Astrocyte of the cerebellum (primary cell): ENCODE measurements at regions not wholly inside any gene's neighbourhood (a gene's known extent, or its start where the extent isn't known, plus 50 kb on each side); places are given as distances from the start of the nearest gene placed in this dataset.

Experiments
- DNase-seq: peaks from one replicate; pipeline ENCODE4 v3.0.0-alpha.2; 2011; ENCODE audit warnings: low read depth
- H3K4me3 ChIP-seq: 2 replicates; pipeline ENCODE4 v1.5.1; 2011; ENCODE audit warnings: mild to moderate bottlenecking, low read depth, low read length, moderate library complexity
- CTCF ChIP-seq: IDR thresholded peaks from 2 replicates; pipeline ENCODE4 v1.5.1; 2012; ENCODE audit warnings: low read length, low read depth, moderate library complexity, mild to moderate bottlenecking; ENCODE audit errors: missing control alignments
- in situ Hi-C: cut with HindIII; loops from 2 replicates; pipeline ENCODE4 v1.10.0; 2017; ENCODE audit warnings: low sequenced_read_pairs

GRCh38 chr11:30712749-30713148, 126.6 kb upstream of the MPPED2 start:
- no peak for TF ChIP-seq CTCF
- DNase-seq = no peak
- no peak overlapping the region for H3K4me3 ChIP-seq
- in situ Hi-C loops = no loop called here

DNA sequence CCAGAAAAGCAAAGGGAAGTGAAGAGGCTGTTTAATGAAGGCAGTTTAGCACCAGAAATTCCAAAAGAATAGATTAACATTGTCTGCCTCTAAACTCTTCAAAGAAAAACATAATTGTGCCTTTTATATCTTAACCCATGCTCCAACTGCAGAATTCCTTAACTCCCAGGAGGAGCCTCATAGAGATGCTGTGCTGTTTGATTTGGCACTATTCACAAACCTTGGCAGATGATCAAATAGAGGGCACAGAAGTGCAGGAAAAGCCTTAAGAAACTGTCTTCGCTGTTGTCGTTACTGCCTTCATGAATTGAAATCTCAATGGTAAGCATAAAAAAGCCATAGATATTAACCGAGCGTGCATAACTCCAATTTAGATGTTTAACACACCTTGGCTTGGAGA, 124.1 kb upstream of the MPPED2 start:
- peak; percentile 15 for DNase-seq
- in situ Hi-C loops = no loop called here
- TF ChIP-seq CTCF = no peak
- no peak overlapping the region for H3K4me3 ChIP-seq

GRCh38 chr11:30707110-30707509, 121.0 kb upstream of the MPPED2 start:
- no peak for TF ChIP-seq CTCF
- no peak overlapping the region for H3K4me3 ChIP-seq
- no peak for DNase-seq
- in situ Hi-C loops = no loop called here

DNA sequence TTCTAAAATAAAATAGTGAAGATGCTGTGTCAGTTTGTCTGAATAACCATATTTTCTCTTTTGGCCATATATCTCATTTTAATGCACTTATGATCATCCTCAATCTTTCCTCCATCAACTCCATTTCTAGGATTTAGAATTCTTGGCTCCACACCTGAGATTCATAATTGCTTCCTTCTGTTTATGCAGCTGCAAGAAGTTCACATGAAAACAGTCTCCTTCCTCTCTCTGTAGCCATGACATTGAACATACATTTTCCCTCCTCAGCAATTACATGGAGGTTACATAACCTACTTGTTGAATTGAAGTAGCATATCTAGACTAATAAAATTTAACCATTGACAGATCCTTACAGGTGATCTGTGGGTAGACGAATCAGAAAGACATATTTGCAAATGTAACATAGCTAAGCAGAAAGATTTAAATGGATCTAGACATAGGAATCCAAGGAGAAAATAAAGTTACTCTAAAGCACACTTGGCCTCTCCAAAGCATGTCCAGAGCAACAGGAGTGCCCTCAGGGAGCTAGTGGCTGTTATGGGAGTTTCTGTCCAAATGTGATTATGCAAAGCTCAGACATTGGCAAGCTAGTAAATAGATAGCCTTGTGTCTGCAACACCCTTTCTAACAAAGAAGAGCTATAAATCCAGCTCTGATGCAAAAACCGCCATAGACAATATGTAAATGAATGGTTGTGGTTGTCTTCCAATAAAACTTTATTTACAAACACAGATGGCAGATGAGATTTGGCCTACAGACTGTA, 119.9 kb upstream of the MPPED2 start:
- H3K4me3 ChIP-seq = no peak overlapping the region
- in situ Hi-C loops = no loop called here
- DNase-seq = no peak
- TF ChIP-seq CTCF = no peak

DNA sequence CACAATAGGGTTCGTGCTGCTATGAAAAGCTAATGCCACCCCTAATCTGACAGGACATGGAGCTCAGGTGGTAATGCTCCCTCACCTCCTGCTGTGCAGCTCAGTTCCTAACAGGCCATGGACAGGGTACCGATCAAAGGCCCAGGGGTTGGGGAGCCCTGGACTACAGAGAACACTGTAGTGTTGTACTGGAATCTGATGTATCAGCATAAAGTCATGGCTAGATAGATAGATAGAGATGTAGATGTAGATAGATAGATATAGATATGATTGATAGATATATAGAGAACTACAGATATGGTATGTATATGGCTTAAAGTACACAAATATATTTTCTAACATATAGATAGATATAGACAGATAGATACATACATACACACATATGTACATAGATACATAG, 112.3 kb upstream of the MPPED2 start:
- no peak for DNase-seq
- no peak for TF ChIP-seq CTCF
- in situ Hi-C loops = no loop called here
- no peak overlapping the region for H3K4me3 ChIP-seq

DNA sequence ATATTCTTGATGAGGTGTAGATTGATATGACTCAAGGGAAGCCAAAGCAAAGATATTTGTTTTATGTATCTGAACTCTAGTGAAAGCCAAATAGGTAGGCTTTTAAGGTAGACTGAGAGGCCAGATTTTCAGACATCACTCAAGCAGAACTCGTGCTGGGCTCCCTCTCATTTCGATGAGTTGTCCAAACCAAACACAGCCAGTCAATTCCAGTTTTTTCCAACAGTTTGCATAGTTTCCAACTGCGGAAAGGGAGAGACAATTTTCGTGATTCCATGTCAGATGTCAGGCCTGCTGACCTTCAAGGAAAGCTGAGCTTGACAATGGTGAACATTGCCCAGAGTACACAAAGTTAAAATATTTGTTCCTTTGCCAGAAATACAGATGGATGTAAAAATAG, 110.9 kb upstream of the MPPED2 start:
- H3K4me3 ChIP-seq = no peak overlapping the region
- no peak for TF ChIP-seq CTCF
- in situ Hi-C loops = no loop called here
- DNase-seq = no peak
